CD4-positive, alpha-beta T cell (primary cell): ENCODE measurements at regions not wholly inside any gene's neighbourhood (a gene's known extent, or its start where the extent isn't known, plus 50 kb on each side); places are given as distances from the start of the nearest gene placed in this dataset.
"Not testable (repeated sequence)": the region's sequence is repeated elsewhere in the genome, so short reads cannot be mapped to it uniquely, and the experiment has no call there.

Source experiments
- ATAC-seq: fragments of 200-7000 bp; cut with Tn5 transposase; one replicate; pipeline ENCODE4 v1.10.0; 2022; ENCODE audit warnings: mild to moderate bottlenecking; ENCODE audit not compliant: poor library complexity
- CTCF ChIA-PET: fragments of 350-600 bp; sonication (Branson Sonifier 250); formaldehyde crosslinking; loops from one replicate; lab custom pipeline; 2021; ENCODE audit warnings: antibody characterized with exemption, inconsistent platforms; lab: Charles Lee
- POLR2A ChIA-PET: fragments of 350-600 bp; sonication (Branson Sonifier 250); formaldehyde crosslinking; loops from one replicate; lab custom pipeline; 2021; ENCODE audit warnings: antibody characterized with exemption, inconsistent platforms; lab: Charles Lee
- DNase-seq, 14 experiments: peaks; one replicate each; pipeline ENCODE4 v3.0.0-alpha.2; 2013 to 2020; ENCODE audit warnings: mixed read lengths in 2 of 14
- H3K27ac ChIP-seq, 2 donors: one replicate each; pipeline versions ENCODE4 v1.5.1 to v1.7.0; 2013; ENCODE audit warnings: low read length in 2 of 2, low read depth in 1 of 2, mild to moderate bottlenecking in 1 of 2
- H3K27me3 ChIP-seq, 2 experiments: 1 replicate in 1 of 2; 2 replicates in 1 of 2; pipeline versions ENCODE4 v1.6.1 to v1.7.0; 2013; ENCODE audit warnings: low read length in 2 of 2, control low read depth in 1 of 2, mild to moderate bottlenecking in 1 of 2, moderate library complexity in 1 of 2; ENCODE audit not compliant: insufficient read depth in 2 of 2, control insufficient read depth in 1 of 2
- H3K36me3 ChIP-seq: one replicate; pipeline ENCODE4 v1.6.1; 2013; ENCODE audit warnings: low read length, control low read depth; ENCODE audit not compliant: insufficient read depth
- H3K4me1 ChIP-seq: one replicate; pipeline ENCODE4 v1.6.1; 2013; ENCODE audit warnings: low read length, control low read depth; ENCODE audit not compliant: insufficient read depth
- H3K4me3 ChIP-seq: one replicate; pipeline ENCODE4 v1.5.1; 2013; ENCODE audit warnings: mild to moderate bottlenecking, low read length, moderate library complexity
- H3K9me3 ChIP-seq, 2 experiments: 1 replicate in 1 of 2; 2 replicates in 1 of 2; pipeline versions ENCODE4 v1.6.1 to v1.7.0; 2013; ENCODE audit warnings: low read length in 2 of 2, mild to moderate bottlenecking in 2 of 2, control low read depth in 1 of 2, moderate library complexity in 1 of 2; ENCODE audit not compliant: control insufficient read depth in 1 of 2, insufficient read depth in 1 of 2
- H3K27ac Mint-ChIP-seq: one replicate; pipeline ENCODE4 v1.8.0; 2020; ENCODE audit warnings: mixed read lengths
- H3K27me3 Mint-ChIP-seq: one replicate; pipeline ENCODE4 v1.8.0; 2021; ENCODE audit warnings: mixed read lengths
- H3K36me3 Mint-ChIP-seq: one replicate; pipeline ENCODE4 v1.8.0; 2021; ENCODE audit warnings: low read depth, mixed read lengths
- H3K4me1 Mint-ChIP-seq: one replicate; pipeline ENCODE4 v1.8.0; 2021; ENCODE audit warnings: low read depth, mixed read lengths
- H3K4me3 Mint-ChIP-seq: one replicate; pipeline ENCODE4 v1.8.0; 2020; ENCODE audit warnings: mild to moderate bottlenecking, mixed read lengths
- H3K9me3 Mint-ChIP-seq: one replicate; pipeline ENCODE4 v1.8.0; 2020; ENCODE audit warnings: mixed read lengths
- intact Hi-C, 2 experiments: fragments of 100-400 bp; cut with DNase I in 1 of 2; cut with micrococcal nuclease in 1 of 2; formaldehyde crosslinking; loops; one replicate each; pipeline versions ENCODE4 v1.15.1 to v1.9.0; 2023 to 2025; cut with DNase I, micrococcal nuclease
- TF ChIP-seq, protein P1 (sequence below): fragments of 200-600 bp; IDR thresholded peaks from one replicate; pipeline ENCODE4 v1.8.0; 2022; ENCODE audit warnings: antibody characterized with exemption, mild to moderate bottlenecking

DNA sequence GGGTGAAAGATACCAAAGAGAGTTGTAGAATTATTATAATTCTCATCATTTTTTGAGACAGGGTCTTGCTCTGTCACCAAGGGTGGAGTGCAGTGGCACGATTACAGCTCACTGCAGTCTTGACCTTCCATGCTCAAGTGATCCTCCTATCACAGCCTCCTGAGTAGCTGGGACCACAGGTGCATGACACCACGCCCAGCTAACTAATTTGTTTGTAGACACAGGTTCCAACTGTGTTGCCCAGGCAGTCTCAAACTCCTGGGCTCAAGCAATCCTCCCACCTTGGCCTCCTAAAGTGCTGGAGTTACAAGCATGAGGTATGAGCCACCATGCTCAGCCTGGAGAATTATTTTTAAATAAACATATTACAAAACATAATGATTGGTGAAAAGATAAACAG is 92.8 kb upstream of the MSH6 start:
- TF ChIP-seq, protein P1, sequence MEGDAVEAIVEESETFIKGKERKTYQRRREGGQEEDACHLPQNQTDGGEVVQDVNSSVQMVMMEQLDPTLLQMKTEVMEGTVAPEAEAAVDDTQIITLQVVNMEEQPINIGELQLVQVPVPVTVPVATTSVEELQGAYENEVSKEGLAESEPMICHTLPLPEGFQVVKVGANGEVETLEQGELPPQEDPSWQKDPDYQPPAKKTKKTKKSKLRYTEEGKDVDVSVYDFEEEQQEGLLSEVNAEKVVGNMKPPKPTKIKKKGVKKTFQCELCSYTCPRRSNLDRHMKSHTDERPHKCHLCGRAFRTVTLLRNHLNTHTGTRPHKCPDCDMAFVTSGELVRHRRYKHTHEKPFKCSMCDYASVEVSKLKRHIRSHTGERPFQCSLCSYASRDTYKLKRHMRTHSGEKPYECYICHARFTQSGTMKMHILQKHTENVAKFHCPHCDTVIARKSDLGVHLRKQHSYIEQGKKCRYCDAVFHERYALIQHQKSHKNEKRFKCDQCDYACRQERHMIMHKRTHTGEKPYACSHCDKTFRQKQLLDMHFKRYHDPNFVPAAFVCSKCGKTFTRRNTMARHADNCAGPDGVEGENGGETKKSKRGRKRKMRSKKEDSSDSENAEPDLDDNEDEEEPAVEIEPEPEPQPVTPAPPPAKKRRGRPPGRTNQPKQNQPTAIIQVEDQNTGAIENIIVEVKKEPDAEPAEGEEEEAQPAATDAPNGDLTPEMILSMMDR, result no peak
- H3K27me3 ChIP-seq, result peaks cover 0 to 2% of the 10 kb centered on the region in 2 experiments
- ChIA-PET POLR2A (no interaction called here), CTCF (no interaction called here)
- H3K27me3 Mint-ChIP-seq, result no peaks in the 10 kb centered on the region
- H3K9me3 ChIP-seq, result peaks cover 0 to 8% of the 10 kb centered on the region in 2 experiments
- H3K4me1 Mint-ChIP-seq, result no peaks in the 10 kb centered on the region
- no peaks in the 10 kb centered on the region for H3K4me1 ChIP-seq
- no peaks in the 10 kb centered on the region for H3K36me3 Mint-ChIP-seq
- no peak overlapping the region for H3K27ac ChIP-seq
- DNase-seq (no peak), ATAC-seq (no peak)
- no peak overlapping the region for H3K27ac Mint-ChIP-seq
- H3K9me3 Mint-ChIP-seq, result peaks cover 2% of the 10 kb centered on the region
- no peak overlapping the region for H3K4me3 ChIP-seq
- no peaks in the 10 kb centered on the region for H3K36me3 ChIP-seq
- no peak overlapping the region for H3K4me3 Mint-ChIP-seq
- intact Hi-C loops, result no loop called here

DNA sequence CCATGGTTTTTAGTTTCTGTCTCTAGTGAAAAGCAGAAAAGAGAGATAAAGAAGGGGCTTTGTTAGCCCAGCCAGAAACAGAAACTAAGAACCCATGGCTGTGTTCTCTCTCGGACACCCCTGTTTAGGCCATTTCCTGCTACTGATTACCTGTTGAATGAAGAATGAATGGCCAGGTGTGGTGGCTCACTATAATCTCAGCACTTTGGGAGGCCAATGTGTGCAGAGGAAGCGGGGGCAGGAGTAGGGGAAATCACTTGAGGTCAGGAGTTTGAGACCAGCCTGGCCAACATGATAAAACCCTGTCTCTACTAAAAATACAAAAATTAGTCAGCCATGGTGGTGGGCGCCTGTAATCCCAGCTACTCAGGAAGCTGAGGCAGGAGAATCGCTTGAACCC is 93.8 kb upstream of the MSH6 start:
- ATAC-seq, H3K27me3 ChIP-seq, H3K36me3 Mint-ChIP-seq, H3K9me3 Mint-ChIP-seq, DNase-seq, H3K27ac Mint-ChIP-seq, H3K4me1 Mint-ChIP-seq, H3K27ac ChIP-seq, H3K4me1 ChIP-seq, H3K4me3 Mint-ChIP-seq, H3K27me3 Mint-ChIP-seq, CTCF ChIA-PET, intact Hi-C loops, H3K36me3 ChIP-seq, H3K9me3 ChIP-seq, H3K4me3 ChIP-seq, POLR2A ChIA-PET: not testable (repeated sequence)

DNA sequence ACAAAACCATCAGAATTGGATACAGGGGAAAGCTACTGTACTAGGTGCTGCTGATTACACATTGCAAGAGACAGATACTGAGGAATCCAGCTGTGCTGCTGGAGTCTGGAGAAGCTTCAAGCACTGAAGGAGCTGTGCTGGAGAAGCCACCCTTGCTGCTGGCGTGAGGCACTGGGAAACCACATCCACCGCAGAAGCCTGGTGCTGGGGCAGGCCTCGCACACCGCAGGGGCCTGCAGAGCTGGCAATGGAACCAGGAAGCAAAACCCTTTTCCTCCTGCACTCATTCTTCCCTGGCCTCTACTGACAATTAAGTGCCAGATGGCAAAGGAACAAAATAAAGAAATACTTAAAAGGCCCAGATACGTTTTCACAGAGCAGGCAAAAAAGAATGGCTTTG is 94.4 kb upstream of the MSH6 start:
- no peak overlapping the region for H3K4me3 Mint-ChIP-seq
- ChIA-PET POLR2A (no interaction called here), CTCF (no interaction called here)
- Histone ChIP-seq H3K27ac (no peak overlapping the region), H3K27me3 (no peaks in the 10 kb centered on the region), H3K4me3 (no peak overlapping the region), H3K4me1 (no peaks in the 10 kb centered on the region), H3K9me3 (peaks cover 0 to 8% of the 10 kb centered on the region in 2 experiments), H3K36me3 (no peaks in the 10 kb centered on the region)
- no peaks in the 10 kb centered on the region for H3K36me3 Mint-ChIP-seq
- no peaks in the 10 kb centered on the region for H3K27me3 Mint-ChIP-seq
- ATAC-seq (no peak), DNase-seq (no peak)
- TF ChIP-seq, protein P1, result no peak
- intact Hi-C loops, result no loop called here
- H3K27ac Mint-ChIP-seq, result no peak overlapping the region
- H3K9me3 Mint-ChIP-seq, result peaks cover 2% of the 10 kb centered on the region
- H3K4me1 Mint-ChIP-seq, result no peaks in the 10 kb centered on the region

DNA sequence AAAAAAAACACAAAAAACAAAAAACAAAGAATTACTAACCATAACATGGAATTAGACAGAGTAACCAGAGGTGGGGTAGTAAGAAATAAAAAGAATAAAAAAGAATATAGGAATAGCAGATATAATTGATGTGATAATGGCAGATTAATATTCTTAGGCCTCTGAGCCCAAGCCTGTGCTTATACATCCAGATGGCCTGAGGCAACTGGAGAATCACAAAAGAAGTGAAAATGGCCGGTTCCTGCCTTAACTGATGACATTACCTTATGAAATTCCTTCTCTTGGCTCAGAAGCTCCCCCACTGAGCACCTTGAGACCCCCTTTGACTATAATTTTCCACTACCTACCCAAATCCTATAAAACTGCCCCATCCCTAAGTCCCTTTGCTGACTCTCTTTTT is 95.1 kb upstream of the MSH6 start:
- ChIA-PET CTCF (no interaction called here), POLR2A (no interaction called here)
- Mint-ChIP-seq H3K27me3 (no peaks in the 10 kb centered on the region), H3K4me3 (no peak overlapping the region), H3K9me3 (peaks cover 2% of the 10 kb centered on the region), H3K27ac (no peak overlapping the region), H3K36me3 (no peaks in the 10 kb centered on the region), H3K4me1 (no peaks in the 10 kb centered on the region)
- no peaks in the 10 kb centered on the region for H3K36me3 ChIP-seq
- ATAC-seq (no peak), DNase-seq (no peak)
- H3K27me3 ChIP-seq, result no peaks in the 10 kb centered on the region
- H3K27ac ChIP-seq, result no peak overlapping the region
- H3K4me1 ChIP-seq, result no peaks in the 10 kb centered on the region
- TF ChIP-seq, protein P1, result no peak
- no peak overlapping the region for H3K4me3 ChIP-seq
- H3K9me3 ChIP-seq, result peaks cover 0 to 8% of the 10 kb centered on the region in 2 experiments
- intact Hi-C loops, result no loop called here
